IMR-90 (cell line): ENCODE measurements at regions not wholly inside any gene's neighbourhood (a gene's known extent, or its start where the extent isn't known, plus 50 kb on each side); places are given as distances from the start of the nearest gene placed in this dataset.
"Not testable (repeated sequence)": the region's sequence is repeated elsewhere in the genome, so short reads cannot be mapped to it uniquely, and the experiment has no call there.

Source experiments
- ATAC-seq: fragments of 200-7000 bp; cut with Tn5 transposase; 2 replicates; pipeline ENCODE4 v1.9.1; 2020; ENCODE audit warnings: low read depth, mild to moderate bottlenecking, moderate library complexity
- BruUV-seq: library from RNA; stranded (reverse); fragments of 400-500 nt; replicated peaks from 2 replicates; lab custom pipeline; 2021; lab: Mats Ljungman, UMichigan
- CTCF ChIA-PET: fragments of 300-600 bp; formaldehyde crosslinking; extraction: SDS; loops from one replicate; lab custom pipeline; 2021; ENCODE audit warnings: antibody characterized with exemption; lab: Yijun Ruan, JAX
- POLR2A ChIA-PET: fragments of 300-600 bp; sonication (Branson Sonifier 250); formaldehyde crosslinking; loops from one replicate; lab custom pipeline; 2022; ENCODE audit warnings: antibody characterized with exemption; ENCODE audit not compliant: unreplicated experiment; lab: Charles Lee
- DNase-seq: peaks from one replicate; pipeline ENCODE4 v3.0.0; 2013
- H2AFZ ChIP-seq: replicated peaks from 2 replicates; pipeline ENCODE3; 2013; ENCODE audit warnings: low read length, mild to moderate bottlenecking; ENCODE audit not compliant: poor library complexity
- H2AK5ac ChIP-seq: 2 replicates; pipeline ENCODE4 v1.6.1; 2013; ENCODE audit warnings: low read depth, low read length, inconsistent platforms
- H2AK9ac ChIP-seq: replicated peaks from 2 replicates; pipeline ENCODE3; 2013; ENCODE audit warnings: mild to moderate bottlenecking, low read depth, low read length, moderate library complexity; ENCODE audit not compliant: poor library complexity
- H2BK120ac ChIP-seq: 2 replicates; pipeline ENCODE4 v1.6.1; 2013; ENCODE audit warnings: low read depth, low read length, inconsistent platforms
- H2BK15ac ChIP-seq: 3 replicates; pipeline ENCODE4 v1.6.1; 2013; ENCODE audit warnings: low read depth, low read length, inconsistent platforms
- H2BK20ac ChIP-seq: 2 replicates; pipeline ENCODE4 v1.6.1; 2013; ENCODE audit warnings: low read depth, mild to moderate bottlenecking, inconsistent platforms, low read length, moderate library complexity
- H2BK5ac ChIP-seq: 2 replicates; pipeline ENCODE4 v1.6.1; 2013; ENCODE audit warnings: mild to moderate bottlenecking, low read depth, low read length, inconsistent platforms; ENCODE audit not compliant: poor library complexity, severe bottlenecking
- H3K14ac ChIP-seq: replicated peaks from 2 replicates; pipeline ENCODE4 v1.6.1; 2013; ENCODE audit warnings: low read depth, low read length, inconsistent platforms
- H3K18ac ChIP-seq: 2 replicates; pipeline ENCODE4 v1.6.1; 2013; ENCODE audit warnings: low read depth, low read length, control low read depth
- H3K23ac ChIP-seq: 2 replicates; pipeline ENCODE4 v1.6.1; 2013; ENCODE audit warnings: low read depth, low read length, inconsistent platforms
- H3K27ac ChIP-seq: 2 replicates; pipeline ENCODE4 v1.5.1; 2013; ENCODE audit warnings: mild to moderate bottlenecking, control low read depth, low read length; ENCODE audit not compliant: insufficient read depth
- H3K27me3 ChIP-seq: 2 replicates; pipeline ENCODE4 v1.6.1; 2013; ENCODE audit warnings: low read length; ENCODE audit not compliant: control insufficient read depth, insufficient read depth
- H3K36me3 ChIP-seq: 2 replicates; pipeline ENCODE4 v1.6.1; 2013; ENCODE audit warnings: low read length, mixed read lengths; ENCODE audit not compliant: control insufficient read depth, insufficient read depth
- H3K4ac ChIP-seq: 2 replicates; pipeline ENCODE4 v1.6.1; 2013; ENCODE audit warnings: low read depth, low read length, inconsistent platforms
- H3K4me1 ChIP-seq: 2 replicates; pipeline ENCODE4 v1.6.1; 2013; ENCODE audit warnings: low read length, mixed read lengths; ENCODE audit not compliant: control insufficient read depth, insufficient read depth
- H3K4me2 ChIP-seq: 2 replicates; pipeline ENCODE4 v1.6.1; 2013; ENCODE audit warnings: low read depth, mild to moderate bottlenecking, control low read depth, low read length, moderate library complexity
- H3K4me3 ChIP-seq: 2 replicates; pipeline ENCODE4 v1.5.1; 2013; ENCODE audit warnings: low read depth, mild to moderate bottlenecking, control low read depth, low read length, moderate library complexity; ENCODE audit not compliant: insufficient read depth
- H3K56ac ChIP-seq: 2 replicates; pipeline ENCODE4 v1.6.1; 2013; ENCODE audit warnings: low read length, inconsistent platforms; ENCODE audit not compliant: insufficient read depth; ENCODE audit errors: extremely low read depth
- H3K79me1 ChIP-seq, 2 experiments: 2 replicates each; pipeline ENCODE4 v1.6.1; 2013; ENCODE audit warnings: low read length in 2 of 2, inconsistent platforms in 1 of 2, low read depth in 1 of 2
- H3K9ac ChIP-seq: 2 replicates; pipeline ENCODE4 v1.6.1; 2013; ENCODE audit warnings: low read depth, low read length, control low read depth
- H3K9me1 ChIP-seq: 2 replicates; pipeline ENCODE4 v1.6.1; 2013; ENCODE audit warnings: low read length, inconsistent platforms; ENCODE audit not compliant: insufficient read depth
- H3K9me3 ChIP-seq: 2 replicates; pipeline ENCODE4 v1.6.1; 2013; ENCODE audit warnings: low read length; ENCODE audit not compliant: control insufficient read depth, insufficient read depth
- H4K20me1 ChIP-seq: 2 replicates; pipeline ENCODE4 v1.6.1; 2013; ENCODE audit warnings: low read length, inconsistent platforms; ENCODE audit not compliant: insufficient read depth
- H4K5ac ChIP-seq: 2 replicates; pipeline ENCODE4 v1.6.1; 2013; ENCODE audit warnings: mild to moderate bottlenecking, low read depth, low read length, control low read depth
- H4K8ac ChIP-seq, 2 experiments: 2 replicates each; pipeline ENCODE4 v1.6.1; 2013; ENCODE audit warnings: low read depth in 2 of 2, low read length in 2 of 2, control low read depth in 1 of 2, inconsistent platforms in 1 of 2
- H4K91ac ChIP-seq: 2 replicates; pipeline ENCODE4 v1.6.1; 2013; ENCODE audit warnings: low read depth, low read length, inconsistent platforms; ENCODE audit not compliant: insufficient read depth
- WGBS, 2 experiments: methylation state at CpG; one replicate each; pipeline versions ENCODE4 v1.1.5 to v1.1.7; 2013; ENCODE audit warnings: missing lambda C conversion rate in 2 of 2; ENCODE audit not compliant: insufficient read length in 1 of 2; ENCODE audit errors: extremely low coverage in 2 of 2; 5-methylcytosine and 5-hydroxymethylcytosine counted together
- dilution Hi-C: fragments of 300-500 bp; cut with HindIII; formaldehyde crosslinking; loops from one replicate; pipeline ENCODE4 v1.14.3; 2018; ENCODE audit warnings: low sequenced_read_pairs; ENCODE audit not compliant: unreplicated experiment
- in situ Hi-C: fragments of 300-500 bp; cut with MboI; formaldehyde crosslinking; loops from 3 replicates; pipeline ENCODE4 v1.14.3; 2019; ENCODE audit warnings: low sequenced_read_pairs, inconsistent platforms, mixed read lengths
- intact Hi-C: fragments of 100-400 bp; cut with micrococcal nuclease; formaldehyde crosslinking; loops from 2 replicates; pipeline ENCODE4 v1.10.0; 2022

GRCh38 chr2:35814597-35814996 is 541.0 kb upstream of the CRIM1 start:
- DNase-seq, H3K79me1 ChIP-seq, H3K9ac ChIP-seq, in situ Hi-C loops, CTCF ChIA-PET, H4K5ac ChIP-seq, dilution Hi-C loops, H3K14ac ChIP-seq, H3K23ac ChIP-seq, H3K4ac ChIP-seq, H3K27me3 ChIP-seq, H2AK9ac ChIP-seq, H2BK20ac ChIP-seq, ATAC-seq, H3K4me3 ChIP-seq, H4K8ac ChIP-seq, H3K4me2 ChIP-seq, H3K9me1 ChIP-seq, POLR2A ChIA-PET, H3K27ac ChIP-seq, H3K4me1 ChIP-seq, intact Hi-C loops, H2AFZ ChIP-seq, BruUV-seq, H2BK5ac ChIP-seq, H2BK120ac ChIP-seq, H2BK15ac ChIP-seq, H4K20me1 ChIP-seq, H3K9me3 ChIP-seq, H2AK5ac ChIP-seq, H4K91ac ChIP-seq, H3K18ac ChIP-seq, H3K36me3 ChIP-seq, H3K56ac ChIP-seq: not testable (repeated sequence)
- 60% methylated on average over 5 of the region's 7 CpGs; no CpG with 5 or more reads in 1 of the 2 experiments for WGBS, 2 experiments
